H4 (cell line): ENCODE measurements at regions not wholly inside any gene's neighbourhood (a gene's known extent, or its start where the extent isn't known, plus 50 kb on each side); places are given as distances from the start of the nearest gene placed in this dataset.

Experiments used
- DNase-seq: peaks from one replicate; pipeline ENCODE4 v3.0.0-alpha.2; 2015; ENCODE audit warnings: low spot score

DNA sequence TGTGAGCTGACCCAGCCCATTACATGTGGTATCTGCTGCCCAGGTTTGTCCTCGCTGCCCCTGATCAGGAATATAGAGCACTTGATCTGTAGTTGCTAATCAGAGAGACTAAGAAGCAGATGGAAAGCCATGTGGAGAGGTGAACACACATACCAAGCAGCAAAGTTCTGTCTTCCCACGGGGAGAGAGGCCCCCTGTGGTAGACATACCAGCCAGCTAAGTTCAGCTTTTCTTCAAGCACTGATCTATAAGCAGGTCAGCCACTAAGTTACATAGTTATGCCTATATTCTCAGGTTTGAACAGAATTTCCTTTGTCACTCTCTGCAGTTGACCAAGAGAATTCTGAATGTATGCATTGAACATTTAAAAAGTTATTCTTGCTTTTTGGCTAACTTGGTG, 76.4 kb downstream of the DDX3Y start:
- no peak for DNase-seq

DNA sequence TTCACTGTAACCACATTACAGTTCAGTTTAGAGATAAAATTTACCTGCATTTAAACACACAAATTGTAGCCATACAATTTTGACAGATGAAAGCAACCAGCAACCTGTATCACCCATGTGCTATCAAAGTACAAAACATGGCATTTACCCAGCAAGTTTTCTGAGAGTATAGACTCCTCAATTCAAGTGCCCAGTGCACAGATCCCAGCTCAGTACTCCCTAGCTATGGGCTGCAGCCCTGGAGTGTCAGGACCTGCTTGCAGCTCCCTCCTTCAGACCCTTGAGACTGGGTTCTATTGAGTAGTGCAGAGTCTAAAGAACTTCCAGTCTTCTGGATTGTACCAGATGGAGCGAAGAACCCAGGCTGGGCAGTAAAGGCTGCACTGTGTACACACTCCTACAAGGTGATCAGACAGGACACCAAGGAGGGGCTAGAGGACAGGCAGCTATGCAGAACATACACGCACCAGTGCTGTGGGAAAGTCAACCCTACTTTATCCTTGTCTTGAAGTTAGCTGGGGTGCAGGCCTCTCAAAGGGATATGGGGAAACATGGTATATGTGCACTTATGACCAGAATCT, 77.7 kb downstream of the DDX3Y start:
- DNase-seq: no peak

DNA sequence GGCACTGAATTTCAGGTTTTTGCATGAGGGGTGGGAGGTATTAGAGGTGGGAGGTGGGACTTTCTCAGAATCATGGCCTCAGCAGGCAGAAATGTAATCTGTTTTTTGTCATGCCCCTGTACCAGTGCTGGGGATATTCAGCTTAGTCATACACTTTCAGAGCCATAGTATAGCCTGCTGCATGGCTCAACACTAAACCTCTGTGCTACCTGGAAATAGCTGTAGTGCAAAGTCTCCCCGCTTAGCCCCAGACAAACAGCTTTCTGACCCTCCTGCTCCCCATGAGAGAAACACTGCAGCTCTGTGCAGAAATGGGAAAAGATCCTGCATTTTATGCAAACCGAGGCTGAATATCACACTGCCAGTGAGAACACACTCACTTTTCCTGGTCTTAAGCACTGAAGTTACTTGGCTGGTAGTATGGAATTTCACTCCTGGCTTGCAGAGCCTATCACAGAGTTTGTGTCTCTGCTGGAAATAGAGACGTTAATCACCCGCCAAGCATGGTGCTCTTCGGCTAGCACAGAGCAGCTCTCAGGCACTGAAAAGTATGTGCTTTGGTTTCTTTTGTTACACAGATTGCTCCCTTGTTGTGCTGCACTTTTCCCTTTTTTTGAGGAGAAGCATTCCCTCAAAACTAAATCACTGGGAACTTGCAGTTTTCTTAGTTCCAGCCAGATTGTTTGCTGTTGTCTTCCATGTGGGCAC, 80.1 kb downstream of the DDX3Y start:
- no peak for DNase-seq

DNA sequence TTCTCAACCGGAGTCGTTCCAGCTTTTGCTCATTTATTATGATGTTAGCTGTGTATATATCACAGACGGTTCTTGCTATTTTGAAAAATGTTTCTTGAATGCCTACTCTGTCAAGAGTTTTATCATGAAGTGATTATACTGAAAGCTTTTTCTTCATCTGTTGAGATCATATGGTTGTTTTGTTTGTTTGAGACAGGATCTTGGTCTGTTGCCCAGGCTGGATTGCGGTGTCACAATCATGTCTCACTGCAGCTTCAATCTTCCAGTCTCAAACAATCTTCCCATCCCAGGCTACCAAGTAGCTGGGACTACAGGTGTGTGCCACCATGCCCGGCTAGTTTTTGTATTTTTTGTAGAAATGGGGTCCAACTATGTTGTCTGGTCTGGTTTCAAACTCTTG, 112.8 kb downstream of the DDX3Y start:
- DNase-seq: no peak

DNA sequence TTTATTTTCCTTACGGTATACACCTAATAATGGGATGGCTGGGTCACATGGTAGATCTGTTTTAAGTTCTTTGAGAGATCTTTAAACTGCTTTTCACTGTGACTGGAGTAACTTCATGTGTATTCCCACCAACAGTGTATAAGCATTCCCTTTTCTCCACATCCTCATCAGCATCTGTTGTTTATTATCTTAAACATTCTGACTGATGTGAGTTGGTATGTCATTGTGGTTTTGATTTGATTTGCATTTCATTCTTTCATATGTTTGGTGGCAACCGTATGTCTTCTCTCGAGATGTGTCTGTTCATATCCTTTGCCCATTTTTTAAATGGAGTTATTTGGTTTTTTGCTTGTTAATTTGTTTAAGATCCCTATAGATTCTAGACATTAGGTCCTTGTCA, 114.8 kb downstream of the DDX3Y start:
- peak; percentile 3 for DNase-seq

DNA sequence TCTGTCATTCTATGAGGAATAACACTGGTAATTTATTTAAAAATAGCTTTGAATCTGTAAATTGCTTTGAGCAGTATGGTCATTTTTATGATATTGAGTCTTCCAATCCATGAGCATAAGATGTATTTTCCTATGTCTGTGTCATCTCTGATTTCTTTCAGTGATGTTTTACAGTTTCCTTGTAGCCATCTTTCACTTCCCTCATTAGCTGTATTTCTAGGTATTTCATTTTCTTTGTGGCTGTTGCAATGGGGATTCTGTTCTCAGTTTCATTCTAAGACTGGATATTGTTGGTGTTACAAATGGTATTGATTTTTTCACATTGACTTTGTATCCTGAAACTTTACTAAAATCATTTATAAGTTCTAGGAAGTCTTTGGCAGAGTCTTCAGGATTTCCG, 116.2 kb downstream of the DDX3Y start:
- DNase-seq: no peak

DNA sequence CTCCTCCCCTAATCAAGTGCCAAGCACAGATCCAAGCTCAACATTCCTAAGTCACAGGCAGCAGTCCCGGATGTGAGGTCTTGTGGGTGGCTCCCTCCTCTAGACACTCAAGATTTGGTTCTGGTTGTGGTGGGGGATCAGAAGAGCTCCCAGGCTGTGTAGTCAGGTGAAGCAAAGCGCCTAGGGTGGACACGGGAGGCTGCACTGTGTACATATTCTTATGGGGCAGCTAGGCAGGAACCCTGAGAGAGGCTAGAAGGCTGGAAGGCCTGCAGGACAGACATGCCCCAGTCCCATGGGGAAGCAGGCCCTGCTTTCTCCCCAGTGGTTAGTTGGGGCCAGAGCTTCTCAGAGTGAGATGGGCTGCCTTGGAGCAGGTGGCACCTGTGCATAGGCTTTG, 118.9 kb downstream of the DDX3Y start:
- no peak for DNase-seq

DNA sequence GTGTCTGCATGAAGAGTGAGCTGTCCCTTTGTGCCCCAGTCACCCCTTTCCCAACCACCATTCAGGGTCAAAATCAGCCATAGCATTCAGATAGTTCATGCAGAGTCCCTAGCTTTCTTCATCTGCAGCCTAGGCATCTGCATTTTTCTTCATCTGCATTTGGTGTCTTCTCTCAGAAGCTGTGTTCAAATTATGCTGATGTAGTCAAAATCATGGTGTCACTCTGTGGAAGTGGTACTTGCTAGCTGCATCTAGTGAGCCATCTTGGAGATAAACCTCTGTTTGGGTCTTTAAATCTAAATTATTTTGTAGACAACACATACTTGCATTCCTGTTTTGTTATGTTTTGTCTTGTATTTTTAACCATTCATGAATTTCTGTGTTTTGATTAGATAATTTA, 119.8 kb downstream of the DDX3Y start:
- no peak for DNase-seq

DNA sequence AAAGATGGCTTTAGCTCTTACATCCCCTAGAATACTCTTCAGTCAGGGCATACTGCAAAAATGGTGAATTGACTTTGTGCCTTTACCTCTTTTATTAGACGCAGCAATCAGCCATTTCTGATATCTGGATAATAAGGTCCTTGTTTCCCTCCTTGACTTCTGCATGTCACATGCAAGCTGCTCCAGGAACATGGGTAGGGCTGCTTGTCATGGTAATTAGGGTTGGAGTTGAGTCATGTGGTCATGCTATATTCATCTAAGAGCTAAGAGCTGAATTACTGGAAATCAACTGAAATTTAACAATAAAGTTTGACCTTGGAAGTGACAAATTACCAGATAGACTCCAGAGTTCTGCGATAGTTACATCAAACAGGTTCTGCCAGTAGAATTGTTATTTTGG, 122.2 kb downstream of the DDX3Y start:
- no peak for DNase-seq

DNA sequence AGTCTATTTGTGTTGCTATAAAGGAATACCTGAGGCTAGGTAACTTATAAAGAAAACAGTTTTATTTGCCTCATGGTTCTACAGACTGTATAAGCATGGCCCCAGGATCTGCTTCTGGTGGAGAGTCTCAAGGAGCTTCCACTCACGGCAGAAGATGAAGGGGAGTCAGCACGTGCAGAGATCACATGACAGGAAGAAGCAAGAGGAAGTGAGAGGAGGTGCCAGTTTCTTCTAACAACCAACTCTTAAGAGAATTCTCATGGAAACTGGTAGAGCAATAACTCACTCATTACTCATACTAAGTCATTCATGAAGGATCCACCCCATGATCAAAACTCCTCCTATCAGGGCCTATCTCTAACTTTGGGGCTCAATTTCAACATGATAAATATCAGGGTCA, 135.6 kb downstream of the DDX3Y start:
- DNase-seq: no peak

DNA sequence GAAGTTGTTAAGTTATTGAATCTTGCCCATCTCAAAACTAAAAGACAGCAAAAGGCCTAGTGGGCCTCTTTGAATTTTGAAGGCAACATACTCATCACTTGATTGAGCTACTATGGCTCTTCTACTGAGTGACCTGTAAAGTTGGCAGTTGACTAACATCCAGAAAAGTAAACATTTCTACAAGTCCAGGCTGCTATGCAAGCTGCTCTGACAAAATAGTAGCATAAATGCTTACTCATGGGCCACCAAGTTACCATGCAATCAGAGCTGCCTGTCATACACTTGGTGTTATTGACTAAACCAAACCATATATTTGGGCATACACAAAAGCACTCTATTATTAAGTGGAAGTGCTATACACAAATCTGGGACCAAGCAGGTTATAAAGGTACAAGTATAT, 148.8 kb downstream of the DDX3Y start:
- DNase-seq: no peak

DNA sequence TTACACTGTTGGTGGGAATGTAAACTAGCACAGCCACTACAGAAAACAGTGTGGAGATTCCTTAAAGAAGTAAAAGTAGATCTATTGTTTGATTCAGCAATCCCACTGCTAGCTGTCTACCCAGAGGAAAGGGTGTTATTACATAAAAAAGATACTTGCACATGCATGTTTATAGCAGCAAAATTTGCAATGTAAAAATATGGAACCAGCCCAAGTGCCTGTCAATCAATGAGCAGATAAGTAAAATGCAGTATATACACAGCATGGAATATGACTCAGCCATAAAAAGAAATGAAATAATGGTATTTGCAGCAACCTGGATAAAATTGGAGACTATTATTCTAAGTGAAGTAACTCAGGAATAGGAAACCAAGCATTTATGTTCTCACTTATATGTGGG, 161.7 kb downstream of the DDX3Y start:
- DNase-seq: no peak

DNA sequence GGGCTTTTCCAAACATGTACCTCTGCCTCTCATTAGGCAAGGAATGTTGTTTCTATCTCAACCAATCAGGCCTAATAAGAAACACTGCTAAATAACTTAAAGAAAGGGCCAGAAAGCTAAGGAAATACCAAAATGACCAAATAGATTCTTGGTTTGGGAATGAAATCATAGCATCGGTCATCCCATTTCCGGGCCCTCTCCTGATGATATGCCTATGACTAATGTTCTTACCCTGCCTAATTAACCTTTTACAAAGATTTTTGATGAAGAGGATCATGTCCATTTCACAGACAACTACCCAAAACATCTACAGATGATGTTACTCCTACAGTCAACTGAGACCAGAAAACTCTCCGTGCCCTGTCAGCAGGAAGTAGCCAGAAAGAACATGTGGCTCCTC, 164.0 kb downstream of the DDX3Y start:
- DNase-seq: no peak

DNA sequence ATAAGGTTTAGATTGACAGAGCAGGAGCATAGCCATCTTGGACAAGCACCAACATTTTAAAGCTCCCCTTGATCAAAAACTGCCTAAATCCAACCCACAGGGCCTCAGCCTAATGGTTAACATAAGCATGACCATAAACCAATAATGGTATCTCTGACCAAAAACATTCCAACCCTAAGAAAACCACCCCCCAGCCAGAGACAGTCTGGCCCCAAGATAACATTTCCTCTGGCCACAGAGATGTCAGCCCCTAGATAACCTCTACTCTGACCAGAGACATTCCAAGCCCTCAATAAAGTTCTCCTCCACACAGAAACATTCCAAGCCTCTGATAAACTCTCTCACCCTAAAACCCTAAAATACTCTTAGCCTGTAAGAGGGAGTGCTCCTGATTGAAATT, 164.4 kb downstream of the DDX3Y start:
- DNase-seq: no peak

DNA sequence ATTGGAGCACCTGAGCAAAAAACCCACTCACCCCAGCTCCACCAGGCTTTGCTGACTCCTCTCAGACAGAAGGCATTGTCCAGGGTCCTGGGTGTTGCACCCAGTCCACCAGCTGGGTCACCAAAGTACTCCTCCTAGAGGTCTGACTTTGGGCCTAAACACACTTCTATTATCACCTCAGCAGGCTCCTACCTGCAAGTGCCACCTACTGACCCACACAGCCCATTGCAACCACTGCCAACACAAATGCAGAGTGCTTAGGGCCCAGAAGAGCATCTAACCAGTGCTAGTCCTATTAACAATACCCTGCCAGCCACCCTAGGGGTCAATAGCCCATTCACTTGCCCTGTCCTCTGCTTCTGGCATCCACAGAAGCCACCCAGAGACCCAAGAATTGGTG, 178.1 kb downstream of the DDX3Y start:
- no peak for DNase-seq

DNA sequence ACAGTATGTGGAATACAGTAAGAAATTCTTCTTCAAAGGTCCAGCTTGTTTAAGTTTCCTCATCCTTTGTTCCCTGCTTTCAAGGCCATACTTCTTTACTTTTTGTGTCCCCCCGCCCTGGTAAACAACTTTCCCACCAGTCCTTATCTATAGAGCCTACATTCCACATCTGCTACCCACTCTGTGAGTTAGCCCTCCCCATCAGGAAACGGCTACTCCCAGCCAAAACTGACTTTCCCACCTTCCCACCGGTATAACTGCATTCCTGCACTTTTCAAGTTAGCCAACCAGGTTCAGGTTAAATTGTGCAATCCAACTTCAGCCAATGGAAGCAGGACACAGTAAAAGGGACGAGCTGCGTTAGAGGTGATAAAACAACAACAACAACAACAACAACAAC, 186.9 kb downstream of the DDX3Y start:
- no peak for DNase-seq

DNA sequence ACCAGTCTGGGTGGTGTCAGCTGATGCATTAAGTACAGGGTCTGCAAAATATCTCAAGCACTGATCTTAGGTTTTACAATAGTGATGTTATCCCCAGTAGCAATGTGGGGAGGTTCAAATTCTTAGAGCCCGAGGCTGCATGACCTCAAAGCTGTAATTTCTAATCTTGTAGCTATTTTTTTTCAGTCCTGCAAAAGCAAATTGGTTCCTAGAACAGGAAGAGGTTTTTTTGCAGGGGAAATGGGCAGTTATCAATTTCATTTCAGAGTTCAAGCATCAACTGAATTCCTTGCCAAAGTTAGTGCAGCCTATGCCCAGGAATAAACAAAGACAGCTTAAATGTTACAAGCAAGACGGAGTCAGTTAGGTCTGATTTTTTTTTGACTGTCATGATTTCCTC, 188.3 kb downstream of the DDX3Y start:
- DNase-seq: no peak

DNA sequence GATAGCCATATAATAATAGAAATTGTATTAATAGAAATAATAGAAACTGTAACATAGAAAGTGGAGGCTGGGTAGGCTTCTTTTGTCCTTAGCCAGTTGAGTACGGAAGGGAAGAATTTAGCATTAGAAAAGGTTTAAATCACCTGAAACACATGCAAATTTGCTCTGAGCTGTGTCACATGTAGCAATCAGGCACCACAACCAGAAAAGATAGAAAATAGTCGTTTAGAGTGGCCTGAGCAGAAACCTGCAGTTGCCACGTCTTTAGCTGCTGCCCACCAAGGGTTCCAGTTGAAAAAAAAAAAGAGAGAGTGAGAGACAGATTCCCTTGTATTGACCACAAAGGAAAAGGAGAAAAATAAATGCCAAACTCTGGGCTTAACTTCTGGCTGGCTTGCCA, 188.8 kb downstream of the DDX3Y start:
- DNase-seq: no peak

DNA sequence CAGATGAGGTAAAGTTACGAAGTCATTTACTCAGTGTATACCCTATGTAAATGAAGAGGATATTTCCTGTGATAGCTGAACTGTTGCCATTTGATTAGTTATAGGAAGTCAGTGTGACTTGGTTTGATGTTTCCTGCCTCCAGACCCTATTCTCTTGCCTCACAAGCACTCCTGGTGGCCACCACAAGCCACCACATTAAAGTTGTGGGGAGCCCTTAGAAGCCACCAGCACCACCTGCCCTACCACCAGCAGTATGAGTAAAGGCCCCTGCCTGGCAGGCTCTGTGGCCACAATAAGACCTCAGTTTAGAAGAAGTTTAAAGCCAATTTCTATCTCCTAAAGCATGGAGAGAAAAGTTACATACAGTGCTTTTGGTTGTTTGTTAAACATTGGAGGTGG, 189.7 kb downstream of the DDX3Y start:
- no peak for DNase-seq

DNA sequence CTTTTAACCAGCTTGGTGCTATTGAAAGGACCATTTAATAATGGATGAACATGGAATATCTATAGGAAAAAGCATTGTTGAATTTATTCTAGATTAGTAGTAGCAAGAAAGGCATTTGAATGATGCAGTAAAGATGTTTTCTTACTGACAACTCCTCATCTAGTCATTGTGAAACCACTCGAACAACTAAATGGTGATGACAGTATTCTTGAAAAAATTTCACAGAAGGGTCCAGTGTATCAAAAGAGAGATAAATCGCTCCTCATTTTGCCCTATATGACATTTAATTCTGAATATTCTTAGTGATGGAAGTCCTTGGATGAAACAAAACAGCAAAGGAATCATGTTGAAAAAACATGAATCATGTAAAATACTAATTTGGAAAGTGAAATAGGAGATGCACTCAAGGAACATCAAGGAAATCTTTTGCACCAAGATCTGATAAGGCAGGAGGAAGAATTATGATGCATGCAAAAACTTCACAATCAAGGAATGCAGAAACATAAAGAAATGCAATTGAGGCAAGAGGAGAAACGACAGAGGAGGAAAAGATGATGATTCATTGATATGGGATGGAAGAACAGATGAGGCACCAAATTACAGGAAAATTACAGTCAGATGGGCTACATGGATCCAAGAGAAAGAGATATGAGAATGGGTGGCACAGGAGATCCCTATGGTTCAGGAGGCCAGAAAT, 190.4 kb downstream of the DDX3Y start:
- no peak for DNase-seq

DNA sequence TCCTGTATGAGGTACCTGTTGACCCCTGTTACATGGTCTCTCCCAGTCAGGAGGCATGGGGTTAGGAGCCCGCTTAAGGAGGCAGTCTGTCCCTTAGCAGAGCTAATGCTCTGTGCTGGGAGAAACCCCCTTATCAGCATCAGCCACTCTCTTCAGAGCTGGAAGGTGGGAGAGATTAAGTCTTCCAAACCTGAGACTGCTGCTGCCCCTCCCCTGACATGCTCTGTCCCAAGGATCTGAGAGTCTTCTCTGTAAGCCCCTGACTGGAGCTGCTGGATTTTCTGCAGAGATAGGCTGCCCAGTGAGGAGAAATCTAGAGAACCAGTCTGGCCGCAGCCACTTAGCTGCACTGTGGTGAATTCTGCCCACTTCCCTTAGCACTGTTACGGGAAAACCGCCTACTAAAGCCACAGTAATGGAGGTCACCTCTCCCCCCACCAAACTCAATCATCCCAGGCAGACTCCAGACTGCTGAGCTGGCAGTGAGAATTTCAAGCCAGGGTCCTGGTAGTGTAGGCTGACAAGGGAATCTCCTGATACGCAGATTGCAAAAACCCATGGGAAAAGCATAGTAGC, 222.3 kb downstream of the DDX3Y start:
- DNase-seq: no peak

DNA sequence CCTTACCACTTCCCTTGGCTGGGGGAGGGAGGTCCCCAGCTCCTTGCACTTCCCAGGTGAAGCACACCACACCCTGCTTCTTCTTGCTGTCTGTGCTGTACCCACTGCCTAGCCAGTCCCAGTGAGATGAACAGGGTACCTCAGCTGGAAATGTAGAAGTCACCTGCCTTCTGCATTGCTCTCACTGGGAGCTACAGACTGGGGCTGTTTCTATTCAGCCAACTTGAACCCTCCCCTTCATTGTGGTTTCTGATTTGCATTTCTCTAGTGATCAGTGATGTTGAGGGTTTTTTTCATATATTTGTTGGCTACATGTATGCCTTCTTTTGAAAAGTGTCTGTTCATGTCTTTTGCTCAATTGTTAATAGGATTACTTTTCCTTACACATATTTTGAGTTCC, 222.8 kb downstream of the DDX3Y start:
- DNase-seq: no peak

DNA sequence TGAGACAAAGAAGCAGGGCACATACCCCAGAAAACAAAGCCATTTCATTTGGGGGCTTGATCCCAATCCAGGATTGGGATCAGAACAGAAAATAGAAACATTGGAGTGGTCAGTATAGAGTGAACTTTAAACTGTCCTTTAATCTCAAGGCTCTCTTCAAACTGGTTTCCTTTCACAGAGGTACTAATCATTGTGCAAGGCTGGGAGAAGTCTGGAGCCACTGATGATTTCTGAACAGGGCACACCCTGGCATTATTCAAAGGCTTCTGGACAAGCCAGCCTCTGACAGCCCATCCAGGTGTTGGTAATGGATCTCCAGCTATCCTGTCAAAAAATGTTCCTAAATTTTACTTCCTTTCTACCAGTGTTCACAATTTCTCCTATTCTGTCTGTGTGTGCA, 244.5 kb downstream of the DDX3Y start:
- DNase-seq: no peak
